Activated T-cell treated with anti-CD3 and anti-CD28 coated beads, Interleukin-2, amount 50 U/mL, for 24 hours (primary cell): ENCODE measurements at regions not wholly inside any gene's neighbourhood (a gene's known extent, or its start where the extent isn't known, plus 50 kb on each side); places are given as distances from the start of the nearest gene placed in this dataset.

Experiments used
- DNase-seq: peaks from one replicate; pipeline ENCODE4 v3.0.0-alpha.2; 2020
- H3K27ac Mint-ChIP-seq: 2 replicates; pipeline ENCODE4 v1.8.0; 2020; ENCODE audit warnings: mild to moderate bottlenecking, mixed read lengths
- H3K27me3 Mint-ChIP-seq: 2 replicates; pipeline ENCODE4 v1.8.0; 2020; ENCODE audit warnings: mixed read lengths
- H3K36me3 Mint-ChIP-seq: 2 replicates; pipeline ENCODE4 v1.8.0; 2020; ENCODE audit warnings: low read depth, mixed read lengths
- H3K4me1 Mint-ChIP-seq: 2 replicates; pipeline ENCODE4 v1.8.0; 2020; ENCODE audit warnings: low read depth, mixed read lengths
- H3K4me3 Mint-ChIP-seq: 2 replicates; pipeline ENCODE4 v1.8.0; 2020; ENCODE audit warnings: mild to moderate bottlenecking, moderate library complexity, mixed read lengths
- H3K9me3 Mint-ChIP-seq: 2 replicates; pipeline ENCODE4 v1.8.0; 2020; ENCODE audit warnings: mixed read lengths

- no peaks in the 10 kb centered on the region for H3K4me1 Mint-ChIP-seq
- DNase-seq = no peak
- no peaks in the 10 kb centered on the region for H3K9me3 Mint-ChIP-seq
- H3K27me3 Mint-ChIP-seq = no peaks in the 10 kb centered on the region
- no peaks in the 10 kb centered on the region for H3K36me3 Mint-ChIP-seq
- H3K4me3 Mint-ChIP-seq = no peak overlapping the region
- H3K27ac Mint-ChIP-seq = no peak overlapping the region
These were observed 58.9 kb downstream of the IRX1 start for GRCh38 chr5:3654515-3654914.

- DNase-seq = no peak
- Mint-ChIP-seq H3K27ac (no peak overlapping the region), H3K36me3 (no peaks in the 10 kb centered on the region), H3K4me1 (no peaks in the 10 kb centered on the region), H3K4me3 (no peak overlapping the region), H3K9me3 (no peaks in the 10 kb centered on the region), H3K27me3 (no peaks in the 10 kb centered on the region)
These were observed 61.2 kb downstream of the IRX1 start for GRCh38 chr5:3656803-3657202.

- no peaks in the 10 kb centered on the region for H3K36me3 Mint-ChIP-seq
- no peak overlapping the region for H3K4me3 Mint-ChIP-seq
- no peaks in the 10 kb centered on the region for H3K9me3 Mint-ChIP-seq
- no peaks in the 10 kb centered on the region for H3K27me3 Mint-ChIP-seq
- no peak for DNase-seq
- no peak overlapping the region for H3K27ac Mint-ChIP-seq
- H3K4me1 Mint-ChIP-seq = no peaks in the 10 kb centered on the region
These were observed 61.9 kb downstream of the IRX1 start for GRCh38 chr5:3657364-3658022.

- no peak overlapping the region for H3K4me3 Mint-ChIP-seq
- no peak overlapping the region for H3K27ac Mint-ChIP-seq
- no peaks in the 10 kb centered on the region for H3K4me1 Mint-ChIP-seq
- H3K36me3 Mint-ChIP-seq = no peaks in the 10 kb centered on the region
- no peaks in the 10 kb centered on the region for H3K27me3 Mint-ChIP-seq
- no peak for DNase-seq
- H3K9me3 Mint-ChIP-seq = no peaks in the 10 kb centered on the region
These were observed 63.3 kb downstream of the IRX1 start for GRCh38 chr5:3658929-3659328.

- DNase-seq = no peak
- Mint-ChIP-seq H3K27me3 (no peaks in the 10 kb centered on the region), H3K27ac (no peak overlapping the region), H3K4me3 (no peak overlapping the region), H3K9me3 (no peaks in the 10 kb centered on the region), H3K4me1 (no peaks in the 10 kb centered on the region), H3K36me3 (no peaks in the 10 kb centered on the region)
These were observed 64.3 kb downstream of the IRX1 start for GRCh38 chr5:3659907-3660306.

- Mint-ChIP-seq H3K9me3 (no peaks in the 10 kb centered on the region), H3K4me1 (no peaks in the 10 kb centered on the region), H3K4me3 (no peak overlapping the region), H3K27me3 (no peaks in the 10 kb centered on the region), H3K36me3 (no peaks in the 10 kb centered on the region), H3K27ac (no peak overlapping the region)
- DNase-seq = no peak
These were observed 65.0 kb downstream of the IRX1 start for GRCh38 chr5:3660630-3661029.

GRCh38 chr5:3661755-3662296 is 66.2 kb downstream of the IRX1 start:
- DNase-seq = no peak
- H3K9me3 Mint-ChIP-seq = no peaks in the 10 kb centered on the region
- no peak overlapping the region for H3K27ac Mint-ChIP-seq
- no peaks in the 10 kb centered on the region for H3K27me3 Mint-ChIP-seq
- no peak overlapping the region for H3K4me3 Mint-ChIP-seq
- no peaks in the 10 kb centered on the region for H3K4me1 Mint-ChIP-seq
- no peaks in the 10 kb centered on the region for H3K36me3 Mint-ChIP-seq

- no peaks in the 10 kb centered on the region for H3K4me1 Mint-ChIP-seq
These were observed 66.7 kb downstream of the IRX1 start for GRCh38 chr5:3662344-3662743.

GRCh38 chr5:3671337-3671736 is 75.7 kb downstream of the IRX1 start:
- Mint-ChIP-seq H3K36me3 (no peaks in the 10 kb centered on the region), H3K27me3 (no peaks in the 10 kb centered on the region), H3K4me1 (no peaks in the 10 kb centered on the region), H3K4me3 (no peak overlapping the region), H3K9me3 (peaks cover 8% of the 10 kb centered on the region), H3K27ac (no peak overlapping the region)
- no peak for DNase-seq

More at GRCh38 chr5:3662344-3662743, 66.7 kb downstream of the IRX1 start:
- H3K36me3 Mint-ChIP-seq = no peaks in the 10 kb centered on the region
- H3K27ac Mint-ChIP-seq = no peak overlapping the region
- H3K9me3 Mint-ChIP-seq = peaks cover 3% of the 10 kb centered on the region
- H3K27me3 Mint-ChIP-seq = no peaks in the 10 kb centered on the region
- H3K4me3 Mint-ChIP-seq = no peak overlapping the region
- no peak for DNase-seq

- Mint-ChIP-seq H3K36me3 (no peaks in the 10 kb centered on the region), H3K4me3 (no peak overlapping the region), H3K27me3 (no peaks in the 10 kb centered on the region), H3K4me1 (no peaks in the 10 kb centered on the region), H3K27ac (no peak overlapping the region), H3K9me3 (peaks cover 1% of the 10 kb centered on the region)
- DNase-seq = no peak
These were observed 83.2 kb downstream of the IRX1 start for GRCh38 chr5:3678801-3679200.

GRCh38 chr5:3680821-3681220 is 85.2 kb downstream of the IRX1 start:
- Mint-ChIP-seq H3K9me3 (peaks cover 1% of the 10 kb centered on the region), H3K4me1 (no peaks in the 10 kb centered on the region), H3K4me3 (no peak overlapping the region), H3K27me3 (no peaks in the 10 kb centered on the region), H3K27ac (no peak overlapping the region), H3K36me3 (no peaks in the 10 kb centered on the region)
- DNase-seq = no peak

- H3K4me3 Mint-ChIP-seq = no peak overlapping the region
These were observed 88.5 kb downstream of the IRX1 start for GRCh38 chr5:3684118-3684517.

GRCh38 chr5:3684771-3685354 is 89.2 kb downstream of the IRX1 start:
- peaks cover 2% of the 10 kb centered on the region for H3K9me3 Mint-ChIP-seq
- H3K4me3 Mint-ChIP-seq = no peak overlapping the region
- DNase-seq = no peak
- H3K27me3 Mint-ChIP-seq = no peaks in the 10 kb centered on the region
- no peak overlapping the region for H3K27ac Mint-ChIP-seq
- no peaks in the 10 kb centered on the region for H3K36me3 Mint-ChIP-seq
- no peaks in the 10 kb centered on the region for H3K4me1 Mint-ChIP-seq

More at GRCh38 chr5:3684118-3684517, 88.5 kb downstream of the IRX1 start:
- Mint-ChIP-seq H3K36me3 (no peaks in the 10 kb centered on the region), H3K4me1 (no peaks in the 10 kb centered on the region), H3K27me3 (no peaks in the 10 kb centered on the region), H3K9me3 (peaks cover 2% of the 10 kb centered on the region), H3K27ac (no peak overlapping the region)
- DNase-seq = no peak

GRCh38 chr5:3694819-3695218 is 99.2 kb downstream of the IRX1 start:
- no peak for DNase-seq
- Mint-ChIP-seq H3K4me1 (no peaks in the 10 kb centered on the region), H3K27me3 (no peaks in the 10 kb centered on the region), H3K36me3 (no peaks in the 10 kb centered on the region), H3K27ac (no peak overlapping the region), H3K4me3 (no peak overlapping the region), H3K9me3 (peaks cover 6% of the 10 kb centered on the region)

GRCh38 chr5:3695818-3696217 is 100.2 kb downstream of the IRX1 start:
- H3K9me3 Mint-ChIP-seq = peaks cover 6% of the 10 kb centered on the region
- H3K27ac Mint-ChIP-seq = no peak overlapping the region
- no peaks in the 10 kb centered on the region for H3K4me1 Mint-ChIP-seq
- no peak for DNase-seq
- H3K36me3 Mint-ChIP-seq = no peaks in the 10 kb centered on the region
- H3K27me3 Mint-ChIP-seq = no peaks in the 10 kb centered on the region
- H3K4me3 Mint-ChIP-seq = no peak overlapping the region
